OCI-LY3 (cell line): ENCODE measurements at regions not wholly inside any gene's neighbourhood (a gene's known extent, or its start where the extent isn't known, plus 50 kb on each side); places are given as distances from the start of the nearest gene placed in this dataset.

Experiments used
- EZH2phosphoT487 ChIP-seq: fragments of 200-600 bp; shearing (Covaris generic); IDR thresholded peaks from 2 replicates; pipeline ENCODE4 v1.6.1; 2018; ENCODE audit warnings: antibody characterized with exemption, mixed run types, low read depth
- TF ChIP-seq, protein P1 (sequence below): fragments of 200-600, 300-600 bp; sonication (generic); IDR thresholded peaks from 2 replicates; pipeline ENCODE4 v1.5.1; 2014; ENCODE audit warnings: antibody characterized with exemption, low read length, low read depth

DNA sequence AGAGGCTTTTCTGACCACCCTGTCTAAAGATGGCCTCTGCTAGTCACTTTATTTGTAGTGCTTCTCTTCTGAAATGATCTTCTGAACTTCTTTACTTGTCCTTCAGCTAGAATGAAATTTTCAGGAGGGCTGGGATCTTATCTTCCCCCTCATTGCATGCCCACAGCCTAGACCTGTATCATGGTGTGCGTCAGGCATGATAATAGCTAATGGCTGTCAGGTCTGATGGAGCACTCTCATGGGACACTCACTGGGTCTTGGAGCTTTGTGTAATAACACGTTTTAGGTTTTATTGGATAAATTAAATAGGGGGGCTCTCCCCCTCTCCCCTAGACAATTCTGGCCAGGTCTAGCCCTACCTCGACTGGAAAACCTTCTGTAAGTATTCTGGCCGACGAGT is 97.1 kb upstream of the NRXN3 start:
- TF ChIP-seq, protein P1, sequence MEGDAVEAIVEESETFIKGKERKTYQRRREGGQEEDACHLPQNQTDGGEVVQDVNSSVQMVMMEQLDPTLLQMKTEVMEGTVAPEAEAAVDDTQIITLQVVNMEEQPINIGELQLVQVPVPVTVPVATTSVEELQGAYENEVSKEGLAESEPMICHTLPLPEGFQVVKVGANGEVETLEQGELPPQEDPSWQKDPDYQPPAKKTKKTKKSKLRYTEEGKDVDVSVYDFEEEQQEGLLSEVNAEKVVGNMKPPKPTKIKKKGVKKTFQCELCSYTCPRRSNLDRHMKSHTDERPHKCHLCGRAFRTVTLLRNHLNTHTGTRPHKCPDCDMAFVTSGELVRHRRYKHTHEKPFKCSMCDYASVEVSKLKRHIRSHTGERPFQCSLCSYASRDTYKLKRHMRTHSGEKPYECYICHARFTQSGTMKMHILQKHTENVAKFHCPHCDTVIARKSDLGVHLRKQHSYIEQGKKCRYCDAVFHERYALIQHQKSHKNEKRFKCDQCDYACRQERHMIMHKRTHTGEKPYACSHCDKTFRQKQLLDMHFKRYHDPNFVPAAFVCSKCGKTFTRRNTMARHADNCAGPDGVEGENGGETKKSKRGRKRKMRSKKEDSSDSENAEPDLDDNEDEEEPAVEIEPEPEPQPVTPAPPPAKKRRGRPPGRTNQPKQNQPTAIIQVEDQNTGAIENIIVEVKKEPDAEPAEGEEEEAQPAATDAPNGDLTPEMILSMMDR: no peak
- TF ChIP-seq EZH2phosphoT487: no peak
